Epithelial cell of esophagus (primary cell): ENCODE measurements at regions not wholly inside any gene's neighbourhood (a gene's known extent, or its start where the extent isn't known, plus 50 kb on each side); places are given as distances from the start of the nearest gene placed in this dataset.
A peak's percentile ranks its signal among the peaks of the same experiment; 100 is the strongest.

ENCODE experiments used
- DNase-seq: peaks from one replicate; pipeline ENCODE4 v3.0.0; 2010; ENCODE audit warnings: low read depth
- H3K4me3 ChIP-seq: 2 replicates; pipeline ENCODE4 v1.5.1; 2011; ENCODE audit warnings: mild to moderate bottlenecking, low read length, control low read depth
- TF ChIP-seq, protein P1 (sequence below): IDR thresholded peaks from 2 replicates; pipeline ENCODE4 v1.5.1; 2011; ENCODE audit warnings: low read depth, mild to moderate bottlenecking, low read length, control low read depth, inconsistent platforms; ENCODE audit not compliant: insufficient read depth; ENCODE audit errors: missing control alignments

DNA sequence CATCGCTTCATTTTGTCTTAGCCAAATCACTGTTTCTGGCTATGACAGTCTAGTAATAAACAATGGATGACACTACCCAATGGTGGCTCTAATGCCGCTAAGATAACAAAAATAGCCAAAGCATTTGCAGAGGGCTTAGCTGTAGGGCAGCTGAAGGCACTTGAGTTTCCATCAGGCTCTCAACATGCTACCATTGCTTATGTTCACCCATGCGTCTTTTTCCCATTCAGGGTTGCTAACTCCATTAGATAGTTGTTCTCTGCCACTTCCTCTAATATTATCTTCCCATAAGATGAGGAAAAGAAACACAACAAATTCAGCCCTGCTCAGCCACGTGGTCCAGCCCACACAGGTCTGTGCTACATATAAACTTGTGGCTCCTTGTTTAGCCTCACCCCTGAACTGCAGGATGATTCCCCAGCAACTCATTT is 159.6 kb downstream of the TOMM20 start:
- DNase-seq = no peak
- H3K4me3 ChIP-seq = no peak overlapping the region
- TF ChIP-seq, protein P1, sequence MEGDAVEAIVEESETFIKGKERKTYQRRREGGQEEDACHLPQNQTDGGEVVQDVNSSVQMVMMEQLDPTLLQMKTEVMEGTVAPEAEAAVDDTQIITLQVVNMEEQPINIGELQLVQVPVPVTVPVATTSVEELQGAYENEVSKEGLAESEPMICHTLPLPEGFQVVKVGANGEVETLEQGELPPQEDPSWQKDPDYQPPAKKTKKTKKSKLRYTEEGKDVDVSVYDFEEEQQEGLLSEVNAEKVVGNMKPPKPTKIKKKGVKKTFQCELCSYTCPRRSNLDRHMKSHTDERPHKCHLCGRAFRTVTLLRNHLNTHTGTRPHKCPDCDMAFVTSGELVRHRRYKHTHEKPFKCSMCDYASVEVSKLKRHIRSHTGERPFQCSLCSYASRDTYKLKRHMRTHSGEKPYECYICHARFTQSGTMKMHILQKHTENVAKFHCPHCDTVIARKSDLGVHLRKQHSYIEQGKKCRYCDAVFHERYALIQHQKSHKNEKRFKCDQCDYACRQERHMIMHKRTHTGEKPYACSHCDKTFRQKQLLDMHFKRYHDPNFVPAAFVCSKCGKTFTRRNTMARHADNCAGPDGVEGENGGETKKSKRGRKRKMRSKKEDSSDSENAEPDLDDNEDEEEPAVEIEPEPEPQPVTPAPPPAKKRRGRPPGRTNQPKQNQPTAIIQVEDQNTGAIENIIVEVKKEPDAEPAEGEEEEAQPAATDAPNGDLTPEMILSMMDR = no peak

DNA sequence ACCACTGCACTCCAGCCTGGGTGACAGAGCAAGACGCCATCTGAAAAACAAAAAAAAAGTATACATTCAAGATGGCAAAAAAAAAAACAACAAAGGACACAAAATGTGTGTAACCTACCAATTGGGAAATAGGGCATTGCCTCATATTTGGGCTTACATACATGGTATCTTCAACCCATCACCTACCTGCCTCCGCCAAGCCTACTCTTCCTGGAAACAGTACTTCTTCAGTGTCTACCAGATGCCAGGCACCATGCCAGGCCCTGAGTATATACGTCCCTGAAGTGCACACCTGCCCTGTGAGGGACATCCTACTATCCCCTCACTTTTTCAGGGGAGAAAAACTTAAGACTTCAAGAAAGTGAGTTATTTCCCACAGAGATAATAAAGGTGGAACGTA is 160.2 kb downstream of the TOMM20 start:
- TF ChIP-seq, protein P1 = no peak
- no peak overlapping the region for H3K4me3 ChIP-seq
- no peak for DNase-seq

DNA sequence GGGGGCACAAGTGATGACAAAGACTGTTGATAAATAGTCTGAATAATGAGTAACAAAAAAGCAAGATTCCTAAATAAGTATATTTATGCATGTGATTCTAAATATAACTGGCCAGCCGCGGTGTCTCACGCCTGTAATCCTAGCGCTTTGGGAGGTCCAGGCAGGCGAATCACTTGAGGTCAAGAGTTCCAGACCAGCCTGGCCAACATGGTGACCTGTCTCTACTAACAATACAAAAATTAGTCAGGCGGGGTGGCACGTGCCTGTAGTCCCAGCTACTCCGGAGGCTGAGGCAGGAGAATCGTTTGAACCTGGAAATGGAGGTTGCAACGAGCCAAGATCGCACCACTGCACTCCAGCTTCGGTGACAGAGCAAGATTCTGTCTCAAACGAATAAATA is 161.5 kb downstream of the TOMM20 start:
- DNase-seq = no peak
- no peak overlapping the region for H3K4me3 ChIP-seq
- TF ChIP-seq, protein P1 = no peak

DNA sequence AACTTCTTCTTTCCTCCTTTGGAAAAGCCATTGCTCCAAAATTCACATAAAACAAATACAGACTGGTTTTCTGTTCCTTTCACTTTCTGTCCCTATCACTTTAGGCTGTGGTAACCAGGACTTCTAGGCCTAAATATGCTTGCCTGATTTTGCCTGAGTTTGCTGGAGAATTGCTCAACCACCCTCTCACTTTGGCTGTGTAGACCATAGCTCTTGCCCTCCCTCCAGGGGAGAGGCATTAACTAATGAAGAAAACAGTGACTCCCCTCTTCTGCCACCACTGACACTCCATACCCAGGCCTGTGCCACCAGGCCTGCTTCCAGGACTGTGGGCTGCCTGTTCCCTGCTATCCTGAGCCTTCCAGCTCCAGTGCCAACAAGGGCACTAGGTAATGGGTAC is 163.5 kb downstream of the TOMM20 start:
- TF ChIP-seq, protein P1 = no peak
- no peak overlapping the region for H3K4me3 ChIP-seq
- no peak for DNase-seq

DNA sequence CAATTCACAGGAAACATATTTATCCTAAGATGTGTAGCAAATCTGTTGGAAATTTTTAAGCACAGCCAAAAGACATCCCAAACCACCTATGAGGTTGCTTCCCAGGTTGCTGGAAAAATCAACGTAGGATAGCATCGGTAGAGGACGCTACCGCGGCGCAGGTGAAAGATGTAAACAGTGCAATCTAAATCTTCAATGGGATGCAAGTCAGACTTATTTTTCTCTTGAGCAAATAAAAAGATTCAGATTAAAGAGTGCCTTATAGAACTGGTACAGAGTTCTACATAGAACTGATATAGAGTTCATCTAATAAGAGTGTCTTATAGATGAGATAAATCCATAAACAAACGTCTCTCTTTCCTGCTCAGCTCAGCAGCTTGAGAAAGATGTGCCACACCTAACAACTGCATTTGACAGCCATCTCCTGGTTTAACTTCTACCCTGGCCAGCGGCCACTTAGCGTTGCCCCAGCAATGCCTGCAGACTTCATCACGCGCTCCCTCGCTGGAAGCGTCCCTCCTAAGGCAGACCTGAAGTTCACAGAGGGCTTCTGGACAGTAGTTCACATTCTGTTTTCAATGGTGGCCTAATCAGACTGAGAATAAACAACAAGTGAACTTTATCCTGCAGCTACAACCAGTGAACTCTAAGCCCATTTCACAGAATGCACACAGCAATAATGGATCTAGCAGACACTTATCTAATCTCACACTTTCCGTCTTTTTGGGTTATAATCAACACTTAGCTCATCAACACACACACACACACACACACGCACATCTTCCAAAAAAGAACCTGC is 164.5 kb downstream of the TOMM20 start:
- TF ChIP-seq, protein P1 = no peak
- H3K4me3 ChIP-seq = no peak overlapping the region

DNA sequence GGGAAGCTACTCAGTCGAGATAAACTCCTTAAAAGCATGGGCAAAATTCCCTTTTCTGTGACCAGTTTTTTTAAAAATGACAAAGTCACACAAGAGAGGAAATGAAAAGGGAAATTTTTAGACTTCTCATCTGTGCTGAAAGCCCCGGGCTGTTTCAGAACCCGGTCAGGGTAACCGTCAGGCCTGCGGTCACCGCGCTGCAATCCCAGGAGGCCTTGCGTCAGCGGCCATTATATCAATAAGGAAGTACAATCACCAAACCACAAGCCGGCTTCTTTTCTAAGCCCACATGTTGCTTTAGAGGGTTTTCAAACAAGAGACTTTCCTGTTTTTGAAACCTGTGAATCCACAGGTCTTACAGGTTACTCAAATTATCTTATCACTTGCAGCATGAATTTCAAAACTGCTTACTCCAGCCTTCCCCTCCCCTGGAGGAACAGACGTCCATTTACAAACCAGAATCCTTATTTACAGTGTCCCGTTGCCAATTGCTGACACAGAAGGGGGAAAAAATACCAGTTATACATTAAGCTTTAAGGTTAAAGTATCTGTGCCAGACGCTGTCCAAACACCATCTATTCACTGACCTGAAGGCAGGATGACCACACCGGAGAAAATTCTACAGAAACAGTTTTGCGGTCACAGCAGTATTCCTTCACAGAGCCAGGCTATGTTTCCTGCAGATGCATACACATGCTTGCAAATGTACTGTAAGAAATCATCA is 165.3 kb downstream of the TOMM20 start:
- no peak overlapping the region for H3K4me3 ChIP-seq
- TF ChIP-seq, protein P1 = no peak

More for the DNA sequence above, 164.5 kb downstream of the TOMM20 start:
- no peak for DNase-seq

More for the DNA sequence above, 165.3 kb downstream of the TOMM20 start:
- peak; percentile 84 for DNase-seq
